Breast epithelium (tissue), 4 donors: ENCODE measurements at regions not wholly inside any gene's neighbourhood (a gene's known extent, or its start where the extent isn't known, plus 50 kb on each side); places are given as distances from the start of the nearest gene placed in this dataset.

ENCODE experiments used
- DNase-seq, 2 donors: peaks; one replicate each; pipeline ENCODE4 v3.0.0-alpha.2; 2019; ENCODE audit warnings: low spot score in 2 of 2
- H3K27ac ChIP-seq, 2 donors: fragments of 200-600 bp; sonication (generic) in 1 of 2; one replicate each; pipeline ENCODE4 v1.5.1; 2016 to 2019; ENCODE audit warnings: mild to moderate bottlenecking in 1 of 2
- H3K27me3 ChIP-seq, 2 donors: fragments of 200-600 bp; sonication (generic) in 1 of 2; one replicate each; pipeline versions ENCODE4 v1.5.1 to v1.6.0; 2017 to 2019; ENCODE audit warnings: control low read depth in 1 of 2, mild to moderate bottlenecking in 1 of 2
- H3K36me3 ChIP-seq: fragments of 200-600 bp; one replicate; pipeline ENCODE4 v1.5.1; 2019
- H3K4me1 ChIP-seq, 2 donors: fragments of 200-600 bp; sonication (generic); one replicate each; pipeline ENCODE4 v1.5.1; 2016 to 2019; ENCODE audit warnings: control low read depth in 1 of 2
- H3K4me3 ChIP-seq, 3 donors: fragments of 200-600 bp; sonication (generic); 1 replicate in 2 of 3; 2 replicates in 1 of 3; pipeline ENCODE4 v1.5.1; 2016 to 2019; ENCODE audit warnings: mild to moderate bottlenecking in 3 of 3, moderate library complexity in 2 of 3
- H3K9me3 ChIP-seq, 2 donors: fragments of 200-600 bp; sonication (generic) in 1 of 2; one replicate each; pipeline ENCODE4 v1.5.1; 2016 to 2019; ENCODE audit warnings: control low read depth in 1 of 2
- POLR2A ChIP-seq: fragments of 450-650 bp; IDR thresholded peaks from one replicate; pipeline ENCODE4 v1.6.1; 2016; ENCODE audit warnings: antibody characterized with exemption, mild to moderate bottlenecking, moderate library complexity
- POLR2AphosphoS5 ChIP-seq, 3 donors: sonication (generic); formaldehyde crosslinking; IDR thresholded peaks; one replicate each; pipeline ENCODE4 v1.6.1; 2017; ENCODE audit warnings: antibody characterized with exemption in 3 of 3
- intact Hi-C: fragments of 100-400 bp; cut with DNase I; formaldehyde crosslinking; loops from one replicate; pipeline ENCODE4 v1.15.1; 2023; ENCODE audit warnings: low total_unique reads
- TF ChIP-seq, protein P1 (sequence below), 3 donors: fragments of 450-650 bp; IDR thresholded peaks; one replicate each; pipeline ENCODE4 v1.5.1; 2016 to 2017; ENCODE audit warnings: antibody characterized with exemption in 3 of 3, mild to moderate bottlenecking in 3 of 3, moderate library complexity in 3 of 3

- peaks cover 0 to 3% of the 10 kb centered on the region in 2 donors for H3K9me3 ChIP-seq
- H3K27me3 ChIP-seq = no peaks in the 10 kb centered on the region
- TF ChIP-seq, protein P1, sequence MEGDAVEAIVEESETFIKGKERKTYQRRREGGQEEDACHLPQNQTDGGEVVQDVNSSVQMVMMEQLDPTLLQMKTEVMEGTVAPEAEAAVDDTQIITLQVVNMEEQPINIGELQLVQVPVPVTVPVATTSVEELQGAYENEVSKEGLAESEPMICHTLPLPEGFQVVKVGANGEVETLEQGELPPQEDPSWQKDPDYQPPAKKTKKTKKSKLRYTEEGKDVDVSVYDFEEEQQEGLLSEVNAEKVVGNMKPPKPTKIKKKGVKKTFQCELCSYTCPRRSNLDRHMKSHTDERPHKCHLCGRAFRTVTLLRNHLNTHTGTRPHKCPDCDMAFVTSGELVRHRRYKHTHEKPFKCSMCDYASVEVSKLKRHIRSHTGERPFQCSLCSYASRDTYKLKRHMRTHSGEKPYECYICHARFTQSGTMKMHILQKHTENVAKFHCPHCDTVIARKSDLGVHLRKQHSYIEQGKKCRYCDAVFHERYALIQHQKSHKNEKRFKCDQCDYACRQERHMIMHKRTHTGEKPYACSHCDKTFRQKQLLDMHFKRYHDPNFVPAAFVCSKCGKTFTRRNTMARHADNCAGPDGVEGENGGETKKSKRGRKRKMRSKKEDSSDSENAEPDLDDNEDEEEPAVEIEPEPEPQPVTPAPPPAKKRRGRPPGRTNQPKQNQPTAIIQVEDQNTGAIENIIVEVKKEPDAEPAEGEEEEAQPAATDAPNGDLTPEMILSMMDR (IDR thresholded peaks at IDR 0.05) = no peak
- TF ChIP-seq POLR2AphosphoS5 (IDR thresholded peaks at IDR 0.05) (no peak), POLR2A (no peak)
- no peaks in the 10 kb centered on the region for H3K4me1 ChIP-seq
- DNase-seq = no peak
- no peaks in the 10 kb centered on the region for H3K36me3 ChIP-seq
- H3K27ac ChIP-seq = no peak overlapping the region
- H3K4me3 ChIP-seq = no peak overlapping the region
- intact Hi-C loops = no loop called here
These were observed 891.5 kb upstream of the CELF2 start for GRCh38 chr10:10126218-10126617.

- TF ChIP-seq POLR2A = no peak
- TF ChIP-seq, protein P1 (IDR thresholded peaks at IDR 0.05) = no peak
- no peak for TF ChIP-seq POLR2AphosphoS5 (IDR thresholded peaks at IDR 0.05)
These were observed 889.3 kb upstream of the CELF2 start for GRCh38 chr10:10128387-10128786.

DNA sequence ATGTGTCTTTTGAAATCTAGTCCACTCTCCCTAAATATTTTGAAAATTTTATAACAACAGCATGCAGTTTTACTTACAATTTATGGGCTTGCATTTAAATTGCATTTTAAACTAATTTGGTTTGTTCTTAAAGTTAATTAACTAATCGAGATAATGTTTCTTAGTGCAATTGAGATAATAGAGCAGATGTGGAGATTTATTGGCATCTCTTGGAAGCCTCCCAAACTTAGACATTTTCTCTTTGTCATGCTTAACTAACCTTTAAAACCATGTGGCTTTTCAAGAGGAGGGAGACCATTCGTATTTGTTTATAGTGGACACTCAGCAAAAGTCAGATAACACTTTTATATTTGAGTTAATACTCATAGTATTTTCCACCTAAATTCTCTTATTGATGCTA is 887.0 kb upstream of the CELF2 start:
- Histone ChIP-seq H3K9me3 (no peaks in the 10 kb centered on the region), H3K36me3 (no peaks in the 10 kb centered on the region), H3K4me1 (no peaks in the 10 kb centered on the region), H3K4me3 (no peak overlapping the region), H3K27ac (no peak overlapping the region), H3K27me3 (no peaks in the 10 kb centered on the region)
- intact Hi-C loops = no loop called here
- DNase-seq = no peak
- no peak for TF ChIP-seq POLR2AphosphoS5 (IDR thresholded peaks at IDR 0.05)
- TF ChIP-seq, protein P1 (IDR thresholded peaks at IDR 0.05) = no peak
- no peak for TF ChIP-seq POLR2A

More at GRCh38 chr10:10128387-10128786, 889.3 kb upstream of the CELF2 start:
- Histone ChIP-seq H3K9me3 (peaks cover 0 to 3% of the 10 kb centered on the region in 2 donors), H3K4me3 (no peak overlapping the region), H3K27ac (no peak overlapping the region), H3K36me3 (no peaks in the 10 kb centered on the region), H3K27me3 (no peaks in the 10 kb centered on the region), H3K4me1 (no peaks in the 10 kb centered on the region)
- intact Hi-C loops = no loop called here
- DNase-seq = no peak

DNA sequence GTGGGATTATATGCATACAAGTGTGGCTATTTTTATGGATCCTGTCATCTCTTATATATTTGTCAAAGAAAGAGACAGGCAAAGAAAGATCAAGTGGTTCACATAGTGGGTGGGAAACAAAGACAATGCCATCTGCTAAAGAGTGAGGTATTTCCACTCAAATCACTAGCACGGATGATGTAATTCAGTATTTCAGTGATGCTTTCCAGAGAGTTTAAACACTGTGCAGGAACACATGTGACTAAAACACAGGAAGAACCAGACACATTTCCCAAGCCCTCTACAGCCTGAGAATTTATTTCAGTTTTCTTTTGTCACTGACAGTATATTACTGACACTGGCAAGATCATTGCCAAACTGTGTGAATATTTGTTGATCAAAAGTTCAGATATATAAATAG is 885.7 kb upstream of the CELF2 start:
- TF ChIP-seq, protein P1 (IDR thresholded peaks at IDR 0.05) = no peak
- no peak for TF ChIP-seq POLR2AphosphoS5 (IDR thresholded peaks at IDR 0.05)
- no peak for TF ChIP-seq POLR2A
- no peak overlapping the region for H3K27ac ChIP-seq
- H3K4me1 ChIP-seq = no peaks in the 10 kb centered on the region
- H3K9me3 ChIP-seq = no peaks in the 10 kb centered on the region
- no peak for DNase-seq
- no peaks in the 10 kb centered on the region for H3K36me3 ChIP-seq
- no peaks in the 10 kb centered on the region for H3K27me3 ChIP-seq
- intact Hi-C loops = no loop called here
- H3K4me3 ChIP-seq = no peak overlapping the region

DNA sequence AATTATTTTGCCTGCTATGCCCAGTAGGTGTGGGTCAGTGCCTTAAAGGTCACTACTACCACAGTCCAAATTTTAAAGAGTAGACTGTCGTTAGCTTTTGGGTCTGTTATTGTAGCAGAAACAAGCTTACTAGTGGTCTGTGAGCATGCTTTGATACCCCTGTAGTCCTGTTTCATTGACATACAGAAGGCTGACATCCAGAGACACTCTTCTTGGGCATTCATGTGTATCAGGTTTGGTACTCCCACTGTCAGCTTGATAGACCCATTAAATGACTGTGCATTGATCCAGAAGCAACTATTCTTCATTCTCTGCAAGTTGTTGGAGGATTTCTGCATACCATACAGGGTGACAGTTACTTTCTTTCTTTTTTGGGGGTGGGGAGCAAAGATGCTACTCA is 884.4 kb upstream of the CELF2 start:
- intact Hi-C loops = no loop called here
- no peaks in the 10 kb centered on the region for H3K27me3 ChIP-seq
- H3K9me3 ChIP-seq = no peaks in the 10 kb centered on the region
- no peaks in the 10 kb centered on the region for H3K4me1 ChIP-seq
- TF ChIP-seq POLR2AphosphoS5 (IDR thresholded peaks at IDR 0.05) (no peak), POLR2A (no peak)
- TF ChIP-seq, protein P1 (IDR thresholded peaks at IDR 0.05) = no peak
- no peak overlapping the region for H3K4me3 ChIP-seq
- H3K36me3 ChIP-seq = no peaks in the 10 kb centered on the region
- no peak for DNase-seq
- H3K27ac ChIP-seq = no peak overlapping the region
